GM12878 (cell line): ENCODE measurements at regions not wholly inside any gene's neighbourhood (a gene's known extent, or its start where the extent isn't known, plus 50 kb on each side); places are given as distances from the start of the nearest gene placed in this dataset.

Experiments
- ATAC-seq: fragments of 200-7000 bp; cut with Tn5 transposase; 3 replicates; pipeline ENCODE4 v1.9.1; 2020; ENCODE audit warnings: mild to moderate bottlenecking, moderate library complexity
- BruUV-seq: library from RNA; stranded (reverse); fragments of 400-500 nt; replicated peaks from 2 replicates; lab custom pipeline; 2021; lab: Mats Ljungman, UMichigan
- CTCF ChIA-PET: fragments of 300-600 bp; sonication (Branson Sonifier 250); formaldehyde crosslinking; extraction: SDS; loops from one replicate; lab custom pipeline; 2021; ENCODE audit warnings: inconsistent platforms; lab: Yijun Ruan, JAX
- POLR2A ChIA-PET: fragments of 350-600 bp; formaldehyde crosslinking; extraction: SDS; loops from one replicate; lab custom pipeline; 2021; ENCODE audit warnings: inconsistent platforms; lab: Charles Lee
- RAD21 ChIA-PET: fragments of 300-600 bp; sonication (Branson Sonifier 250); formaldehyde crosslinking; loops from one replicate; lab custom pipeline; 2023; ENCODE audit warnings: antibody characterized with exemption; ENCODE audit not compliant: unreplicated experiment; lab: Charles Lee
- SMC1A ChIA-PET: fragments of 300-600 bp; sonication (Branson Sonifier 250); formaldehyde crosslinking; loops from one replicate; lab custom pipeline; 2023; ENCODE audit not compliant: unreplicated experiment, uncharacterized antibody; lab: Charles Lee
- DNase-seq: peaks from one replicate; pipeline ENCODE4 v3.0.0-alpha.2; 2011; ENCODE audit warnings: low read depth, low spot score
- FAIRE-seq: peaks from 3 replicates; lab custom pipeline; 2011; peaks lifted over from hg19 to GRCh38; lab: Jason Lieb, UNC
- H2AFZ ChIP-seq: 2 replicates; pipeline ENCODE4 v1.6.0; 2011; ENCODE audit warnings: low read depth, low read length, control low read depth; ENCODE audit not compliant: control insufficient read depth
- H3K27ac ChIP-seq: 2 replicates; pipeline ENCODE4 v1.5.1; 2011; ENCODE audit warnings: control low read depth; ENCODE audit not compliant: control insufficient read depth, insufficient read depth
- H3K27me3 ChIP-seq, 2 experiments: replicated peaks in 1 of 2; 2 replicates each; pipeline versions ENCODE4 v1.6.0 to v1.6.1; 2011; ENCODE audit warnings: low read length in 1 of 2; ENCODE audit not compliant: control insufficient read depth in 2 of 2, insufficient read depth in 2 of 2
- H3K36me3 ChIP-seq, 2 experiments: 2 replicates each; pipeline ENCODE4 v1.5.1; 2011; ENCODE audit warnings: low read length in 1 of 2; ENCODE audit not compliant: control insufficient read depth in 2 of 2, insufficient read depth in 2 of 2
- H3K4me1 ChIP-seq: 2 replicates; pipeline ENCODE4 v1.6.1; 2011; ENCODE audit warnings: mild to moderate bottlenecking, low read length, moderate library complexity, mixed read lengths; ENCODE audit not compliant: control insufficient read depth, insufficient read depth
- H3K4me2 ChIP-seq: 2 replicates; pipeline ENCODE4 v1.6.0; 2011; ENCODE audit warnings: control low read depth; ENCODE audit not compliant: control insufficient read depth, insufficient read depth
- H3K4me3 ChIP-seq: fragments of 200-600 bp; sonication (generic); 2 replicates; pipeline ENCODE4 v1.5.1; 2016
- H3K79me2 ChIP-seq: 2 replicates; pipeline ENCODE4 v1.6.0; 2011; ENCODE audit warnings: low read length; ENCODE audit not compliant: control insufficient read depth, insufficient read depth
- H3K9ac ChIP-seq: 2 replicates; pipeline ENCODE4 v1.8.0; 2011; ENCODE audit warnings: low read length, control low read depth, mixed read lengths; ENCODE audit not compliant: control insufficient read depth, insufficient read depth
- H3K9me3 ChIP-seq: replicated peaks from 3 replicates; pipeline ENCODE4 v1.5.1; 2011; ENCODE audit warnings: mild to moderate bottlenecking, low read length; ENCODE audit not compliant: control insufficient read depth, insufficient read depth
- H4K20me1 ChIP-seq: 2 replicates; pipeline ENCODE4 v1.6.0; 2011; ENCODE audit not compliant: control insufficient read depth, insufficient read depth
- BHLHE40 ChIP-seq, 2 experiments: fragments of 450-650 bp in 1 of 2; IDR thresholded peaks; 2 replicates each; pipeline ENCODE4 v1.6.1; 2011 to 2017; ENCODE audit warnings: low read depth in 2 of 2, borderline replicate concordance in 1 of 2, improper control_type of control experiment in 1 of 2, low read length in 1 of 2, mild to moderate bottlenecking in 1 of 2
- HCFC1 ChIP-seq: fragments of 150-350 bp; IDR thresholded peaks from 2 replicates; pipeline ENCODE4 v1.6.1; 2014; ENCODE audit warnings: low read length
- NFYA ChIP-seq: IDR thresholded peaks from 2 replicates; pipeline ENCODE4 v1.6.1; 2011; ENCODE audit warnings: low read depth, mild to moderate bottlenecking, low read length, improper control_type of control experiment, borderline replicate concordance
- WGBS: methylation state at CpG from one replicate; pipeline ENCODE4 v1.1.6; 2016; ENCODE audit warnings: low lambda C conversion rate; ENCODE audit not compliant: insufficient replicate concordance, insufficient coverage; ENCODE audit errors: missing lambda C conversion rate; 5-methylcytosine and 5-hydroxymethylcytosine counted together
- in situ Hi-C: fragments of 300-500 bp; cut with MboI; formaldehyde crosslinking; loops from 9 replicates; pipeline ENCODE4 v1.14.3; 2018; ENCODE audit warnings: mixed read lengths
- intact Hi-C: fragments of 100-400 bp; cut with micrococcal nuclease; formaldehyde crosslinking; loops from one replicate; pipeline ENCODE4 v1.14.2; 2022; ENCODE audit not compliant: unreplicated experiment

- Histone ChIP-seq H3K4me1 (no peaks in the 10 kb centered on the region), H3K4me3 (no peak overlapping the region), H3K9me3 (no peaks in the 10 kb centered on the region), H2AFZ (no peak overlapping the region), H3K27ac (no peak overlapping the region), H3K4me2 (no peak overlapping the region), H3K36me3 (no peaks in the 10 kb centered on the region), H3K9ac (no peak overlapping the region), H3K79me2 (no peaks in the 10 kb centered on the region), H4K20me1 (no peaks in the 10 kb centered on the region), H3K27me3 (no peaks in the 10 kb centered on the region)
- WGBS: 43% methylated on average over 5 of the region's 5 CpGs
- TF ChIP-seq HCFC1: no peak
- DNase-seq: no peak
- ChIA-PET CTCF (no interaction called here), SMC1A (no interaction called here), POLR2A (no interaction called here), RAD21 (no interaction called here)
- BruUV-seq: no TSS peak
- intact Hi-C loops: no loop called here
- in situ Hi-C loops: loop anchor here (10.0 kb wide), 1 partner anchor 397 kb away; no protein-coding TSS in a partner anchor
- no peak for ATAC-seq
- FAIRE-seq: no peak
Observed at GRCh38 chr13:100728201-100728600, 53.6 kb upstream of the TMTC4 start.

DNA sequence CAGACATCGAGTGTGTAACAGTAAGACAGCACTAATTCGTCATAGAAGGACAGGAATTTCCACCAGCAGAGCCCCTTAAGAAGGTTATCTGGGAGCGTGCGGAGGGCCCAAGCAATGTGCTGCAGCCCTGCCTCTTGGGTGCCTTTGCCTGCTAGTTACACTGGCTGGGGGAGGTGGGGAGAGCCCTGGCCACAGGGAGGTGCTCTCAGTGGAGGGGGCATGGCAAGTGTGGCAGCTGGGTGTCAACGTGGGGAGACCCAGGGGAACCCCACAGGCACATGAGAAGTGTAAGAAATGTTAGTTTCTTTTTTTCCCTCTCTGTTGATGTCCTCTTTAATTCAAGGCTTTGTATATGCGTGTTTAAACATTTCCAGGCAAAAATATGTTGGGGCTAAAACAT is 50.9 kb upstream of the TMTC4 start:
- in situ Hi-C loops (loop anchor here (10.0 kb wide), 1 partner anchor 399 kb away; no protein-coding TSS in a partner anchor), intact Hi-C loops (no loop called here)
- FAIRE-seq (no peak), DNase-seq (no peak), ATAC-seq (peak; percentile 80)
- no peaks in the 10 kb centered on the region for H3K79me2 ChIP-seq
- SMC1A ChIA-PET: no interaction called here
- no peak overlapping the region for H3K27ac ChIP-seq
- TF ChIP-seq NFYA: no peak
- 0 out of 4 replicates have a peak, but pooled peaks of 1 of the 2 experiments have one; percentile 18 for TF ChIP-seq BHLHE40 (IDR thresholded peaks at IDR 0.05; ENCODE audit: borderline replicate concordance in 1 of 2, low read depth in 2 of 2, low read length in 1 of 2)
- no peak overlapping the region for H2AFZ ChIP-seq
- no peak overlapping the region for H3K9ac ChIP-seq
- RAD21 ChIA-PET: interaction anchor here (1.5 kb wide), 1 partner anchor 153 kb away, joined by 4 read pairs; no protein-coding TSS in a partner anchor
- H3K36me3 ChIP-seq: no peaks in the 10 kb centered on the region
- no peak overlapping the region for H3K4me2 ChIP-seq
- WGBS: 23% methylated on average over 6 of the region's 6 CpGs
- no peaks in the 10 kb centered on the region for H4K20me1 ChIP-seq
- no peaks in the 10 kb centered on the region for H3K27me3 ChIP-seq
- POLR2A ChIA-PET: interaction anchor here (1.2 kb wide), 1 partner anchor 16 kb away, joined by 3 read pairs; no protein-coding TSS in a partner anchor
- no peaks in the 10 kb centered on the region for H3K9me3 ChIP-seq
- CTCF ChIA-PET: interaction anchor here (1.0 kb wide), 2 partner anchors 19 to 102 kb away, joined by 3 read pairs; no protein-coding TSS in a partner anchor
- H3K4me3 ChIP-seq: no peak overlapping the region
- no peaks in the 10 kb centered on the region for H3K4me1 ChIP-seq
- BruUV-seq: no TSS peak
